Transverse colon (tissue), 4 donors: ENCODE measurements at regions not wholly inside any gene's neighbourhood (a gene's known extent, or its start where the extent isn't known, plus 50 kb on each side); places are given as distances from the start of the nearest gene placed in this dataset.

Experiments used
- EP300 ChIP-seq: sonication (generic); formaldehyde crosslinking; IDR thresholded peaks from one replicate; pipeline ENCODE4 v1.6.1; 2017; ENCODE audit warnings: antibody characterized with exemption, low read depth
- POLR2A ChIP-seq: fragments of 450-650 bp; IDR thresholded peaks from one replicate; pipeline ENCODE4 v1.6.1; 2016; ENCODE audit warnings: antibody characterized with exemption, mild to moderate bottlenecking, moderate library complexity
- POLR2AphosphoS5 ChIP-seq, 3 donors: sonication (generic); formaldehyde crosslinking; IDR thresholded peaks; one replicate each; pipeline ENCODE4 v1.6.1; 2016; ENCODE audit warnings: antibody characterized with exemption in 3 of 3
- TF ChIP-seq, protein P1 (sequence below), 5 experiments: fragments of 200-600 bp in 3 of 5; fragments of 450-650 bp in 2 of 5; sonication (generic) in 3 of 5; IDR thresholded peaks; 1 replicate in 2 of 5; 2 replicates in 3 of 5; pipeline ENCODE4 v1.5.1; 2016 to 2017; ENCODE audit warnings: antibody characterized with exemption in 5 of 5, inconsistent platforms in 3 of 5, mild to moderate bottlenecking in 2 of 5, moderate library complexity in 1 of 5

DNA sequence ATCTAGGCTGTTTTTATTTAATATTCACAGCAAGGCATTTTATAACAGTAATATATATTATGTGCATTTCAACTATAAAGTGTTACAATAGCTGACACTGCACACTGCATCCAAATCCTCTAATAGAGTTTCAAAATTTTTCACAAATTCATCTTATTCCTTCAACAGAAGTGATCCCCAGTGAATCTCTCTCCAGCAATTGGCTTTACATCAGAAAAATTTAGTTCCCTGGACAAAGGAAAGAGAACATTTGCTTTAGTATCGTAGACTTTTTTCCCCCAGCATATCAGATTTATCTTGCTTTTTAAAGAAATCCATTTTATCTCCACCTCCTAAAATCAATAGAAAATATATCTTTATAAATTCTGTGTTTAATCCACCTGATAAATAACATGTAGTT lies 868.6 kb downstream of the TBL1XR1 start:
- TF ChIP-seq, protein P1, sequence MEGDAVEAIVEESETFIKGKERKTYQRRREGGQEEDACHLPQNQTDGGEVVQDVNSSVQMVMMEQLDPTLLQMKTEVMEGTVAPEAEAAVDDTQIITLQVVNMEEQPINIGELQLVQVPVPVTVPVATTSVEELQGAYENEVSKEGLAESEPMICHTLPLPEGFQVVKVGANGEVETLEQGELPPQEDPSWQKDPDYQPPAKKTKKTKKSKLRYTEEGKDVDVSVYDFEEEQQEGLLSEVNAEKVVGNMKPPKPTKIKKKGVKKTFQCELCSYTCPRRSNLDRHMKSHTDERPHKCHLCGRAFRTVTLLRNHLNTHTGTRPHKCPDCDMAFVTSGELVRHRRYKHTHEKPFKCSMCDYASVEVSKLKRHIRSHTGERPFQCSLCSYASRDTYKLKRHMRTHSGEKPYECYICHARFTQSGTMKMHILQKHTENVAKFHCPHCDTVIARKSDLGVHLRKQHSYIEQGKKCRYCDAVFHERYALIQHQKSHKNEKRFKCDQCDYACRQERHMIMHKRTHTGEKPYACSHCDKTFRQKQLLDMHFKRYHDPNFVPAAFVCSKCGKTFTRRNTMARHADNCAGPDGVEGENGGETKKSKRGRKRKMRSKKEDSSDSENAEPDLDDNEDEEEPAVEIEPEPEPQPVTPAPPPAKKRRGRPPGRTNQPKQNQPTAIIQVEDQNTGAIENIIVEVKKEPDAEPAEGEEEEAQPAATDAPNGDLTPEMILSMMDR (IDR thresholded peaks at IDR 0.05): no peak
- TF ChIP-seq POLR2AphosphoS5 (IDR thresholded peaks at IDR 0.05): no peak
- TF ChIP-seq POLR2A: no peak
- TF ChIP-seq EP300: no peak
